ENCODE measurements at regions not wholly inside any gene's neighbourhood (a gene's known extent, or its start where the extent isn't known, plus 50 kb on each side); places are given as distances from the start of the nearest gene placed in this dataset.

GRCh38 chr2:36071698-36072097 lies 283.9 kb upstream of the CRIM1 start:
- no peaks in the 10 kb centered on the region for H3K4me1 ChIP-seq
- H3K27me3 ChIP-seq (ENCODE audit: low read depth), result no peaks in the 10 kb centered on the region
- no peaks in the 10 kb centered on the region for H3K36me3 ChIP-seq
- H3K9me3 ChIP-seq (replicated peaks), result peaks cover 10% of the 10 kb centered on the region
- DNase-seq, result no peak
- no peak overlapping the region for H3K27ac ChIP-seq (replicated peaks)
- no peak for TF ChIP-seq CTCF (IDR thresholded peaks at IDR 0.05; ENCODE audit: borderline replicate concordance)
- no peak overlapping the region for H3K4me3 ChIP-seq
- intact Hi-C loops (cut with micrococcal nuclease), result no loop called here

- intact Hi-C loops (cut with micrococcal nuclease), result no loop called here
- no peaks in the 10 kb centered on the region for H3K27me3 ChIP-seq (ENCODE audit: low read depth)
- TF ChIP-seq CTCF (IDR thresholded peaks at IDR 0.05; ENCODE audit: borderline replicate concordance), result no peak
- no peaks in the 10 kb centered on the region for H3K4me1 ChIP-seq
- H3K27ac ChIP-seq (replicated peaks), result no peak overlapping the region
- no peaks in the 10 kb centered on the region for H3K36me3 ChIP-seq
- no peak for DNase-seq
- peaks cover 14% of the 10 kb centered on the region for H3K9me3 ChIP-seq (replicated peaks)
- H3K4me3 ChIP-seq, result no peak overlapping the region
Measured at GRCh38 chr2:36069074-36069473, 286.5 kb upstream of the CRIM1 start.

- TF ChIP-seq CTCF (IDR thresholded peaks at IDR 0.05; ENCODE audit: borderline replicate concordance), result no peak
- Histone ChIP-seq H3K36me3 (no peaks in the 10 kb centered on the region), H3K4me1 (no peaks in the 10 kb centered on the region), H3K27ac (replicated peaks) (no peak overlapping the region), H3K4me3 (no peak overlapping the region), H3K9me3 (replicated peaks) (peaks cover 14% of the 10 kb centered on the region), H3K27me3 (ENCODE audit: low read depth) (no peaks in the 10 kb centered on the region)
- no peak for DNase-seq
- intact Hi-C loops (cut with micrococcal nuclease), result no loop called here
Measured at GRCh38 chr2:36068086-36068485, 287.5 kb upstream of the CRIM1 start.

- Histone ChIP-seq H3K4me3 (no peak overlapping the region), H3K9me3 (replicated peaks) (peaks cover 8% of the 10 kb centered on the region), H3K27ac (replicated peaks) (no peak overlapping the region), H3K4me1 (no peaks in the 10 kb centered on the region), H3K27me3 (ENCODE audit: low read depth) (peaks cover 4% of the 10 kb centered on the region), H3K36me3 (no peaks in the 10 kb centered on the region)
- TF ChIP-seq CTCF (IDR thresholded peaks at IDR 0.05; ENCODE audit: borderline replicate concordance), result no peak
- DNase-seq, result no peak
- intact Hi-C loops (cut with micrococcal nuclease), result no loop called here
Measured at GRCh38 chr2:36060133-36060532, 295.4 kb upstream of the CRIM1 start.

GRCh38 chr2:36059691-36060090 lies 295.9 kb upstream of the CRIM1 start:
- H3K27ac ChIP-seq (replicated peaks), result no peak overlapping the region
- intact Hi-C loops (cut with micrococcal nuclease), result no loop called here
- DNase-seq, result no peak
- no peak for TF ChIP-seq CTCF (IDR thresholded peaks at IDR 0.05; ENCODE audit: borderline replicate concordance)
- H3K4me3 ChIP-seq, result no peak overlapping the region
- peaks cover 4% of the 10 kb centered on the region for H3K27me3 ChIP-seq (ENCODE audit: low read depth)
- H3K4me1 ChIP-seq, result no peaks in the 10 kb centered on the region
- H3K9me3 ChIP-seq (replicated peaks), result peaks cover 4% of the 10 kb centered on the region
- no peaks in the 10 kb centered on the region for H3K36me3 ChIP-seq

GRCh38 chr2:36058953-36059352 lies 296.6 kb upstream of the CRIM1 start:
- DNase-seq, result no peak
- H3K4me1 ChIP-seq, result no peaks in the 10 kb centered on the region
- intact Hi-C loops (cut with micrococcal nuclease), result no loop called here
- peaks cover 4% of the 10 kb centered on the region for H3K9me3 ChIP-seq (replicated peaks)
- H3K27me3 ChIP-seq (ENCODE audit: low read depth), result peaks cover 4% of the 10 kb centered on the region
- H3K36me3 ChIP-seq, result no peaks in the 10 kb centered on the region
- no peak overlapping the region for H3K4me3 ChIP-seq
- TF ChIP-seq CTCF (IDR thresholded peaks at IDR 0.05; ENCODE audit: borderline replicate concordance), result no peak
- H3K27ac ChIP-seq (replicated peaks), result no peak overlapping the region

Measured in left ventricle myocardium inferior (tissue), 1 donor.